Right hindlimb (tissue), 1 donor: ENCODE measurements at regions not wholly inside any gene's neighbourhood (a gene's known extent, or its start where the extent isn't known, plus 50 kb on each side); places are given as distances from the start of the nearest gene placed in this dataset.
A peak's percentile ranks its signal among the peaks of the same experiment; 100 is the strongest.

Experiments
- DNase-seq: peaks from one replicate; pipeline ENCODE4 v3.0.0-alpha.2; 2018

- DNase-seq: no peak
Observed at GRCh38 chr22:49077586-49077985, 750.1 kb downstream of the BRD1 start.

GRCh38 chr22:49077036-49077393 is 750.7 kb downstream of the BRD1 start:
- no peak for DNase-seq

- no peak for DNase-seq
Observed at GRCh38 chr22:49076300-49077035, 751.2 kb downstream of the BRD1 start.

- no peak for DNase-seq
Observed at GRCh38 chr22:49075150-49075549, 752.5 kb downstream of the BRD1 start.

- DNase-seq: no peak
Observed at GRCh38 chr22:49073873-49074417, 753.7 kb downstream of the BRD1 start.

GRCh38 chr22:49072996-49073645 is 754.6 kb downstream of the BRD1 start:
- DNase-seq: no peak

- DNase-seq: no peak
Observed at GRCh38 chr22:49070501-49070900, 757.2 kb downstream of the BRD1 start.

GRCh38 chr22:49068861-49069500 is 758.7 kb downstream of the BRD1 start:
- DNase-seq: no peak

- DNase-seq: no peak
Observed at GRCh38 chr22:49067504-49067903, 760.2 kb downstream of the BRD1 start.

GRCh38 chr22:49066619-49067018 is 761.1 kb downstream of the BRD1 start:
- no peak for DNase-seq

- DNase-seq: no peak
Observed at GRCh38 chr22:49064836-49065235, 762.8 kb downstream of the BRD1 start.

GRCh38 chr22:49063545-49063890 is 764.2 kb downstream of the BRD1 start:
- no peak for DNase-seq

- DNase-seq: no peak
Observed at GRCh38 chr22:49062802-49063544, 764.7 kb downstream of the BRD1 start.

- DNase-seq: no peak
Observed at GRCh38 chr22:49062155-49062801, 765.4 kb downstream of the BRD1 start.

GRCh38 chr22:49057910-49058309 is 769.8 kb downstream of the BRD1 start:
- no peak for DNase-seq

GRCh38 chr22:49056301-49056700 is 771.4 kb downstream of the BRD1 start:
- no peak for DNase-seq

GRCh38 chr22:49055406-49055805 is 772.3 kb downstream of the BRD1 start:
- DNase-seq: no peak

GRCh38 chr22:49053578-49053977 is 774.1 kb downstream of the BRD1 start:
- DNase-seq: no peak

GRCh38 chr22:49052560-49052959 is 775.1 kb downstream of the BRD1 start:
- DNase-seq: no peak

GRCh38 chr22:49052023-49052538 is 775.6 kb downstream of the BRD1 start:
- DNase-seq: peak; percentile 56

GRCh38 chr22:49051491-49052022 is 776.1 kb downstream of the BRD1 start:
- DNase-seq: no peak

- no peak for DNase-seq
Observed at GRCh38 chr22:49049691-49050090, 778.0 kb downstream of the BRD1 start.
